Nephron progenitor cell (in vitro differentiated cells): ENCODE measurements at regions not wholly inside any gene's neighbourhood (a gene's known extent, or its start where the extent isn't known, plus 50 kb on each side); places are given as distances from the start of the nearest gene placed in this dataset.

ENCODE experiments used
- DNase-seq: peaks from one replicate; pipeline ENCODE4 v3.0.0; 2021
- H3K27ac Mint-ChIP-seq: 2 replicates; pipeline ENCODE4 v1.8.0; 2021; ENCODE audit warnings: mild to moderate bottlenecking, moderate library complexity, mixed read lengths
- H3K27me3 Mint-ChIP-seq: 2 replicates; pipeline ENCODE4 v1.8.0; 2021; ENCODE audit warnings: mild to moderate bottlenecking, low read depth, mixed read lengths; ENCODE audit not compliant: poor library complexity
- H3K36me3 Mint-ChIP-seq: 2 replicates; pipeline ENCODE4 v1.8.0; 2021; ENCODE audit warnings: low read depth, mixed read lengths
- H3K4me1 Mint-ChIP-seq: 2 replicates; pipeline ENCODE4 v1.8.0; 2021; ENCODE audit warnings: mixed read lengths
- H3K4me3 Mint-ChIP-seq: 2 replicates; pipeline ENCODE4 v1.8.0; 2021; ENCODE audit warnings: mild to moderate bottlenecking, moderate library complexity, mixed read lengths
- H3K9me3 Mint-ChIP-seq: 2 replicates; pipeline ENCODE4 v1.8.0; 2021; ENCODE audit warnings: mild to moderate bottlenecking, moderate library complexity, mixed read lengths
- TF ChIP-seq, protein P1 (sequence below): fragments of 200-600 bp; sonication (generic); IDR thresholded peaks from 2 replicates; pipeline ENCODE4 v1.5.0; 2021; ENCODE audit warnings: antibody characterized with exemption

DNA sequence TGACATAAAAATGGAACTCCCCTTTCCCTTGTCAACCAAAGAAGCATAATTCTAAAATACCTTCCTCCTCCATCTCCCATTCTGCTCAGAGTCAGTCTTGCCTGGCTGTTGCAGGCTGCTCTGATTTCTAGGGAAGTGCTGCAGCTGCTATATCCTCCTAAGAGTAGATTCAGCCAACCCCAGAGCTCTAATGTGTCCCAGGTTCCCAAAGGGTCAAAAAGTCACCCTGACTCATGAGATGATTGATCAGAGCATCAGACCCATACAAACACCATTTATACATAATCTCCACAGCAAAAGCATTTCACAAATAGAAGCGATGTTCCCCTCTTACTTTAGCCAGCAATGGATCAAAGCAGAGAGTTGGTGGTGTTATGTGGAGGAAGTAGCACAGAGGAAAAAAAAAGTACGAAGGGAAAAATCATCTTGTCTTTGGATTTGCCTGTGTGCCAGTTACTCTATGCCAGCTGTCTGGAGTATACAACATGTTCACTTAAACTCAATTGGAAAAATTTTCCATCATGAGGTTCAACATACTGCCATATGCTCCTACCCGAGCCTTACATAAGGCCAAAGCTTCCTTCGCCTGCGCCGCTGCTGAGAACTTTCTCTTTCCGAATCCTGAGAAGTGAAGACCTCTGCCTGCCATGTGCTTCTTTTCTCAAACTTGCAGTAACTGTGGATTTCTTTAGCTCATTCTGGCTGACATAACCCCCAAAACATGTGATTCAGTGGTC is 258.0 kb downstream of the TLE4 start:
- no peaks in the 10 kb centered on the region for H3K9me3 Mint-ChIP-seq
- no peaks in the 10 kb centered on the region for H3K36me3 Mint-ChIP-seq
- H3K27ac Mint-ChIP-seq: peak overlapping the region; percentile 14
- peaks cover 4% of the 10 kb centered on the region for H3K4me1 Mint-ChIP-seq
- no peak for DNase-seq
- H3K27me3 Mint-ChIP-seq: peaks cover 4% of the 10 kb centered on the region
- TF ChIP-seq, protein P1, sequence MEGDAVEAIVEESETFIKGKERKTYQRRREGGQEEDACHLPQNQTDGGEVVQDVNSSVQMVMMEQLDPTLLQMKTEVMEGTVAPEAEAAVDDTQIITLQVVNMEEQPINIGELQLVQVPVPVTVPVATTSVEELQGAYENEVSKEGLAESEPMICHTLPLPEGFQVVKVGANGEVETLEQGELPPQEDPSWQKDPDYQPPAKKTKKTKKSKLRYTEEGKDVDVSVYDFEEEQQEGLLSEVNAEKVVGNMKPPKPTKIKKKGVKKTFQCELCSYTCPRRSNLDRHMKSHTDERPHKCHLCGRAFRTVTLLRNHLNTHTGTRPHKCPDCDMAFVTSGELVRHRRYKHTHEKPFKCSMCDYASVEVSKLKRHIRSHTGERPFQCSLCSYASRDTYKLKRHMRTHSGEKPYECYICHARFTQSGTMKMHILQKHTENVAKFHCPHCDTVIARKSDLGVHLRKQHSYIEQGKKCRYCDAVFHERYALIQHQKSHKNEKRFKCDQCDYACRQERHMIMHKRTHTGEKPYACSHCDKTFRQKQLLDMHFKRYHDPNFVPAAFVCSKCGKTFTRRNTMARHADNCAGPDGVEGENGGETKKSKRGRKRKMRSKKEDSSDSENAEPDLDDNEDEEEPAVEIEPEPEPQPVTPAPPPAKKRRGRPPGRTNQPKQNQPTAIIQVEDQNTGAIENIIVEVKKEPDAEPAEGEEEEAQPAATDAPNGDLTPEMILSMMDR: no peak
- no peak overlapping the region for H3K4me3 Mint-ChIP-seq

DNA sequence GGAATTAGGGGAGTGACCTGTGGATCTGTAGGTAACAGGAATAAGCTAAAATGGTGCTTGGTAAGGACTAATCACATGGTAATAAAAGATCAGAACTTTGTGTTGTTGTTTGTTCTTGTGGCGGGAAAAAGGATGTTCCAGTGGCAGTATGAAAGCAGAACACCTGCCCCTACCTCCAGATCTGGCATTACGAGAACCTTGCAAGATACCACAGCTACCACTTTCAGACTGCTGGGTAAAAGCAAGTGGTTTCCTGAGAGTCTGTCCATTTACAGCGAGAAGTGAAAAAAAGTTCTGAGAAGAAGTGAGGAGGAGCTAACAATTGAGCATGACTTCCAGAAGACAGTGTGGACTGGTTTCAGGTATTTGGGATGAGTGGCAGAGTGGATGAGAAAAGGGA is 252.5 kb downstream of the TLE4 start:
- Mint-ChIP-seq H3K36me3 (peaks cover 5% of the 10 kb centered on the region), H3K27ac (no peak overlapping the region), H3K27me3 (peaks cover 12% of the 10 kb centered on the region), H3K4me1 (peaks cover 12% of the 10 kb centered on the region), H3K9me3 (peaks cover 6% of the 10 kb centered on the region), H3K4me3 (no peak overlapping the region)
- DNase-seq: no peak
- TF ChIP-seq, protein P1: no peak

DNA sequence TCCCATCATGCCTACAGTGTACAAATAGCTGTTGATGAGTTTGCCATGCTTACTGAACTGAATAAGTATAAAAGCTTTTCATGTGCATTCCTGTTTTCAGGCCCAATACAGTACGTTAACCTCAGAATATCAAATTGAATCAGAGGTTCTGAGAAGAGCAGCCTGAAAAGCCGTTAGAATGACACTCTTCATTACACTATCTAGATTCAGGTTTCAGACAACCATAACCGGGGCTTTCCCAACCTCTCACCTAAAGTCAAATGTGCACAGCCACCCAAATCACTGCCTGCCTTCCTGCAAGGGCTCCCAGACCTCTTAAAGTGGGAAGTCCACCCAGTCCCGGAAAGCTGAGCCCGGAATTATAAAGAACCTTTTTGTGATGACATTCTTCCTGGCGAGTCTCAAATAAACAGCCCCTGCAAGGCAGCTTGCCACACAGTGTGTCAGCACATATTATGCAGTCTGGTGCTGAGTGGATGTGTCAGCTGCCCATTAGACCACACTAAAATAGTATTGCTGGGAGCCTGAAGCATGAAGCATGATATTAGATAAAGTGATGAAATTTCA is 245.8 kb downstream of the TLE4 start:
- no peak for DNase-seq
- no peak overlapping the region for H3K4me3 Mint-ChIP-seq
- peaks cover 13% of the 10 kb centered on the region for H3K27me3 Mint-ChIP-seq
- peaks cover 52% of the 10 kb centered on the region for H3K4me1 Mint-ChIP-seq
- H3K9me3 Mint-ChIP-seq: peaks cover 1% of the 10 kb centered on the region
- no peak overlapping the region for H3K27ac Mint-ChIP-seq
- TF ChIP-seq, protein P1: no peak
- peaks cover under 1% of the 10 kb centered on the region for H3K36me3 Mint-ChIP-seq

DNA sequence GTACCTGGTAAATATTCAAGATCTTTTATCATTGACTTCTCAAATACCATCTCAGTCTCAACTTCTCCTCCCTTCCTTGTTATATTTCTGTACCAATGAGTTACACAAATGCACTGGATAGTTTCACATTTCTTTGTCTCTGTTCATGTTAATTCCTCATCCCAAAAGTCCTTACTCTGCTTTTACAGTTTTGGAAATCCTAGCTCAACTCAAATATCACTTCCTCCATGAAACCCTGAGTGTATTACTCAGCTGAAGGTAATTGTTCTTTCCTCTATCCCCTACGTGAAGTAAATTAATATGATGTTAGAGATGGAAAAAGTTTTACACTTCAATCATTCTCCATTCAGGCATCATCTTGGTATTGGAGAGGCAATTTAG is 241.5 kb downstream of the TLE4 start:
- H3K4me3 Mint-ChIP-seq: no peak overlapping the region
- H3K36me3 Mint-ChIP-seq: no peaks in the 10 kb centered on the region
- H3K9me3 Mint-ChIP-seq: no peaks in the 10 kb centered on the region
- TF ChIP-seq, protein P1: no peak
- no peak overlapping the region for H3K27ac Mint-ChIP-seq
- H3K4me1 Mint-ChIP-seq: peaks cover 39% of the 10 kb centered on the region
- peaks cover 6% of the 10 kb centered on the region for H3K27me3 Mint-ChIP-seq
- no peak for DNase-seq

DNA sequence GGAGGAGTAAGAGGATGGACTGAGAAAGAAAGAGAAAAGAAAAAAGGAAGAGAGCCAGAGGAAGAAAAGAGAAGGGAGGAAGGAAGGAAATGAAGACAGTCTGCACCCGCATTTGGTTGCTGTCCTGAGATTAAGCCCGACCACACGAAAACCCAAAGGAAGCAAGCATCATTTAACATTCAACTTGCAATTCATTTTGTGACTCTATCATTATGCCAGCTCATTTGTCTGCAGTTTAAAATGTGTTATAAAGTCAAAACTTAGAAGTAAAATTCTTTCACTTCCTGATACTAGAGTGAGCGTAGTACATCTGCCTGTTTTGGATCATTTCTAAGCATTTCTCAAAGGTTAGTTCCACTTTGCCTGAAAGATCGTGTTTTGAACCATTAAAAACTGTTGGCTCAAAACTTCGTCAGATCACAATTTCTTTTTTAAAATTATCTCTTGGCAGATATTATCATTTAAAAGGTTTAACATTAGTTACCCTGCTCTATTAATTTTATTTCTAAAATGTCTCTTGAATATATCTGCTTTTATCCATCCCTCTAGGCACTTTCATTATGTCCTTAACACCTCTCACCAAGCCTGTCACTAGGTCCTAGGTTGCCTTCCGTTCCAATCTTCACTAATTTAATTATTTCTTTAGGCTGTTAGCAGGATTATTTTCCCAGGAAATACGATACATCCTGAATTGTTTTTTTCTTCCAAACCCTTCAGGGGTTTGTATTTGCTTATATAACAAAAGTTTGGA is 240.9 kb downstream of the TLE4 start:
- DNase-seq: no peak
- no peaks in the 10 kb centered on the region for H3K36me3 Mint-ChIP-seq
- H3K27ac Mint-ChIP-seq: peak overlapping the region; percentile 0
- H3K9me3 Mint-ChIP-seq: no peaks in the 10 kb centered on the region
- TF ChIP-seq, protein P1: no peak
- peaks cover 34% of the 10 kb centered on the region for H3K4me1 Mint-ChIP-seq
- H3K27me3 Mint-ChIP-seq: peaks cover 2% of the 10 kb centered on the region
- H3K4me3 Mint-ChIP-seq: no peak overlapping the region
